OCI-LY7 (cell line): ENCODE measurements at regions not wholly inside any gene's neighbourhood (a gene's known extent, or its start where the extent isn't known, plus 50 kb on each side); places are given as distances from the start of the nearest gene placed in this dataset.
"Not testable (repeated sequence)": the region's sequence is repeated elsewhere in the genome, so short reads cannot be mapped to it uniquely, and the experiment has no call there.

Source experiments
- BruUV-seq: library from RNA; stranded (reverse); fragments of 400-500 nt; replicated peaks from 2 replicates; lab custom pipeline; 2021; lab: Mats Ljungman, UMichigan
- CTCF ChIA-PET: fragments of 300-600 bp; sonication (Branson Sonifier 250); formaldehyde crosslinking; loops from one replicate; lab custom pipeline; 2022; ENCODE audit warnings: antibody characterized with exemption; ENCODE audit not compliant: unreplicated experiment; lab: Charles Lee
- POLR2A ChIA-PET: fragments of 300-600 bp; sonication (Branson Sonifier 250); formaldehyde crosslinking; loops from one replicate; lab custom pipeline; 2022; ENCODE audit warnings: antibody characterized with exemption; lab: Charles Lee
- DNase-seq: peaks from one replicate; pipeline ENCODE4 v3.0.0-alpha.2; 2015; ENCODE audit warnings: low spot score
- H2AFZ ChIP-seq: fragments of 200-600 bp; sonication (generic), shearing (Covaris generic); 2 replicates; pipeline ENCODE4 v1.6.1; 2014; ENCODE audit warnings: mild to moderate bottlenecking, antibody characterized with exemption, low read length, moderate library complexity
- H3K27ac ChIP-seq: fragments of 200-600 bp; sonication (generic); 2 replicates; pipeline ENCODE4 v1.5.1; 2014; ENCODE audit warnings: mixed run types, low read depth, mild to moderate bottlenecking, moderate library complexity, low read length, inconsistent platforms; ENCODE audit not compliant: poor library complexity, severe bottlenecking
- H3K36me3 ChIP-seq: fragments of 200-600 bp; sonication (generic); 2 replicates; pipeline ENCODE4 v1.6.1; 2014; ENCODE audit warnings: mild to moderate bottlenecking, antibody characterized with exemption, low read length, moderate library complexity, mixed read lengths; ENCODE audit not compliant: insufficient read depth
- H3K4me1 ChIP-seq: fragments of 200-600 bp; sonication (generic); 2 replicates; pipeline ENCODE4 v1.5.1; 2014; ENCODE audit warnings: mild to moderate bottlenecking, low read length; ENCODE audit not compliant: insufficient read depth, poor library complexity, severe bottlenecking
- H3K4me2 ChIP-seq: fragments of 200-600 bp; sonication (generic); 2 replicates; pipeline ENCODE4 v1.6.1; 2014; ENCODE audit warnings: mild to moderate bottlenecking, low read length
- H3K4me3 ChIP-seq: fragments of 200-600 bp; sonication (generic); 2 replicates; pipeline ENCODE4 v1.5.1; 2014; ENCODE audit warnings: mild to moderate bottlenecking, low read depth, low read length; ENCODE audit not compliant: poor library complexity, severe bottlenecking
- H3K79me2 ChIP-seq: fragments of 200-600 bp; sonication (generic); 2 replicates; pipeline ENCODE4 v1.6.1; 2016; ENCODE audit warnings: low read depth, mild to moderate bottlenecking, low read length, moderate library complexity, mixed read lengths; ENCODE audit not compliant: insufficient read depth
- H3K9me2 ChIP-seq: fragments of 200-600 bp; sonication (generic); 2 replicates; pipeline ENCODE4 v1.6.1; 2016; ENCODE audit warnings: mild to moderate bottlenecking, low read length, mixed read lengths; ENCODE audit not compliant: insufficient read depth
- H3K9me3 ChIP-seq: fragments of 200-600 bp; sonication (generic); 2 replicates; pipeline ENCODE4 v1.6.1; 2014; ENCODE audit warnings: mild to moderate bottlenecking, mixed run types, low read length, mixed read lengths
- H4K20me1 ChIP-seq: fragments of 200-600 bp; sonication (generic); 2 replicates; pipeline ENCODE4 v1.6.1; 2014; ENCODE audit warnings: mild to moderate bottlenecking, antibody characterized with exemption, low read length, moderate library complexity, mixed read lengths; ENCODE audit not compliant: insufficient read depth
- EZH2phosphoT487 ChIP-seq: fragments of 200-600 bp; sonication (generic); IDR thresholded peaks from 2 replicates; pipeline ENCODE4 v1.6.1; 2018; ENCODE audit warnings: low read depth, borderline replicate concordance, mild to moderate bottlenecking, mixed run types, antibody characterized with exemption, low read length, moderate library complexity, mixed read lengths
- intact Hi-C: fragments of 100-400 bp; cut with micrococcal nuclease; formaldehyde crosslinking; loops from one replicate; pipeline ENCODE4 v1.10.0; 2022; ENCODE audit not compliant: unreplicated experiment

GRCh38 chr14:105647784-105648608 lies 121.6 kb downstream of the TMEM121 start:
- Histone ChIP-seq H3K79me2 (no peaks in the 10 kb centered on the region), H3K4me1 (no peaks in the 10 kb centered on the region), H3K4me2 (no peak overlapping the region), H2AFZ (no peak overlapping the region), H3K9me3 (no peaks in the 10 kb centered on the region), H3K36me3 (no peaks in the 10 kb centered on the region), H3K27ac (no peak overlapping the region), H4K20me1 (no peaks in the 10 kb centered on the region), H3K4me3 (no peak overlapping the region), H3K9me2 (no peaks in the 10 kb centered on the region)
- POLR2A ChIA-PET = interaction anchor here (1.1 kb wide), 1 partner anchor 619 kb away, joined by 3 read pairs; no protein-coding TSS in a partner anchor
- intact Hi-C loops = loop anchor here (2.0 kb wide), 1 partner anchor 19 kb away; no protein-coding TSS in a partner anchor
- TF ChIP-seq EZH2phosphoT487 = no peak
- BruUV-seq = no TSS peak
- DNase-seq = no peak
- CTCF ChIA-PET = no interaction called here

DNA sequence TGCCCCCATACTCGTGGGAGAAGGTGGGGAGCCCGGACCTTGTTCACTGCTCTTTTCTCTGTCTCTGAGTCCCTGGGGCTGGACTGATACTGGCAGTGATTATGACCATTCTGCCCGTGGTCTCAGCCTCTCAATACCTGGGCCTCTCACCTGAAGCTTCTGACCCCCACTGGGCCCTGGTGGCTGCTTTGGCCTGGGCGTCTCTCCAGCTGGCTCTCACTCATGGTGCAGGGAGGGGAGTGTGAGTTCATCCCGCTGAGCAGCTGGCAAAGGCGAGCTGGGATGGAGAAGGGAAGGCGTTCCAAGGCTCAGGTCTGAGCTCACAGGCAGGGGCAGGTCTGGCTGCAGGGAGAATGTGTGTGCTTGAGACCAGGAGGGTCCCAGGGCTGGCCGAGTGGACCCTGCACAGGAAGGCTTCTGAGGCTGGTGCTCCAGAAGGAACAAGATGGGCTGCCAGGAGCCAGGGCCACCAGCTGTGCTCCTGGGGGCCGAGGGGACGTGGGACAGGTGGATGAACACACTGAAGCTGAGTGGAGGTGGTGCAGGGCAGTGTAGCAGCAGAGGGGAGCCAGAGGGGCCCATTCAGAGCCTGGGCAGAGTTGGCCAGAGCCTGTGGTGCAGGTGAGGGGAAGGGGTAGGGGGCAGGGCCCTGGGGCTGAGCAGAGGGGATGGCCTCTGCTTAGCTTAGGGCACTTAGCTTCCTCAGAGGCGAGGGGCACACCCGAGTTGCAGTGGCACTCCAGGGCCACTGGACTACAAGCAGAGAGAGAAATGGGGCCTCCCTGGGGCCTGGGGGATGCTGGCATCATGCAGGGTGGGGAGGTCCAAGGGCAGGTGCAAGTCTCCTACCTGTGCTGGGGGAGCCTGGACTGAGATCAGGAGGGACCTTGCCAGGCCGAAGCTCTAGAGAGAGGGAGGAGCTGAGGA lies 122.5 kb downstream of the TMEM121 start:
- H3K9me3 ChIP-seq, H3K4me2 ChIP-seq, CTCF ChIA-PET, H3K4me3 ChIP-seq, H4K20me1 ChIP-seq, H3K4me1 ChIP-seq, H3K36me3 ChIP-seq, DNase-seq, BruUV-seq, H3K79me2 ChIP-seq, H2AFZ ChIP-seq, H3K27ac ChIP-seq, H3K9me2 ChIP-seq: not testable (repeated sequence)
- POLR2A ChIA-PET = interaction anchor here (1.1 kb wide), 1 partner anchor 18 kb away, joined by 3 read pairs; no protein-coding TSS in a partner anchor
- intact Hi-C loops = loop anchor here (2.0 kb wide), 1 partner anchor 20 kb away; no protein-coding TSS in a partner anchor

DNA sequence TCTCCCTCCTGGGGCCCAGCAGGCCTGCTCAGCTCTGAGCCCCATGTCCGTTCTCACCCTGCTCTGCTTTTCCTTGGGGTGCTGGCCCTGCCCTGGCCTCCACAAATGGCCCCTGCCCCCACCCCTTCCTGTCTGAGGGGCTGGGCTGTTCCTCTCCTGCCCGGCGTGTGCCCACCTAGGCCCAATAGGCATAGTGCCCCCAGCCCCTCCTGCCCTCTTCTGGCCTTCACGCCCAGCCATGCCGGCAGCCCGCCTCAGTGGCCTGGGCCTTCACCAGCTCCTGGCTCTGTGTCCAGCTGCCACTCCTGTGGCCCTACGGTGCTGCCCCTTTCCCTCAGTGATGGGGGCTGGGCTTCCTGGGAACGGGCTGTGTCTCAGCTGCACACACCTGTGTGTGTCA lies 125.9 kb downstream of the TMEM121 start:
- H3K9me2 ChIP-seq, H2AFZ ChIP-seq, H3K79me2 ChIP-seq, DNase-seq, H3K4me3 ChIP-seq, H3K27ac ChIP-seq, intact Hi-C loops, CTCF ChIA-PET, POLR2A ChIA-PET, H3K36me3 ChIP-seq, H3K4me1 ChIP-seq, H4K20me1 ChIP-seq, H3K9me3 ChIP-seq, BruUV-seq, H3K4me2 ChIP-seq: not testable (repeated sequence)

DNA sequence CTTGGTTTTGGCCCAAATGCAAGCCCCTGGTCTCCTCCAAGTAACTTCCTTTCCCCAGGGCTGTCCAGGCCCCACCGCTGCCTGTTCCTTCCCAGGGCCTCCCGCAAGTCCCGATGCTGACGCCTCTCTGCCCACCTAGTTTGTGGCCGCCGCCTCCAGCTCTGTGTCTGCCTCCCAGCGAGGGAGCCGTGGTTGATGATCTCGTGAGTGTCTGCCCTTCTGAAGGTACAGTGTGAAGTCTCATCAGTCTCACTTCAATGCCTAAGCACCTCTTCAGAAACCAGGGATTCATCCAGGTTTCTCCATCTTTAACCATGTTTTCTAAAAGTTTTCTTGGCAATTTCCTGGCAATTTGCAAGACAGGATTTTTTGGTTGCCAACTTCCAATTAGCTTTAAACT lies 127.5 kb downstream of the TMEM121 start:
- H3K4me1 ChIP-seq, H3K9me2 ChIP-seq, H3K36me3 ChIP-seq, POLR2A ChIA-PET, H3K4me2 ChIP-seq, CTCF ChIA-PET, BruUV-seq, DNase-seq, H3K79me2 ChIP-seq, H4K20me1 ChIP-seq, H2AFZ ChIP-seq, intact Hi-C loops, H3K9me3 ChIP-seq, H3K4me3 ChIP-seq, H3K27ac ChIP-seq: not testable (repeated sequence)

GRCh38 chr14:105659255-105659654 lies 132.9 kb downstream of the TMEM121 start:
- H3K79me2 ChIP-seq, CTCF ChIA-PET, H3K9me2 ChIP-seq, POLR2A ChIA-PET, H3K36me3 ChIP-seq, H2AFZ ChIP-seq, H3K4me3 ChIP-seq, H3K4me1 ChIP-seq, intact Hi-C loops, H3K9me3 ChIP-seq, H3K4me2 ChIP-seq, DNase-seq, H3K27ac ChIP-seq, H4K20me1 ChIP-seq, BruUV-seq: not testable (repeated sequence)
